ENCODE measurements at regions not wholly inside any gene's neighbourhood (a gene's known extent, or its start where the extent isn't known, plus 50 kb on each side); places are given as distances from the start of the nearest gene placed in this dataset.

GRCh38 chr9:119902611-119903010, 533.4 kb upstream of the BRINP1 start:
- TF ChIP-seq TCF7L2 (IDR thresholded peaks at IDR 0.05; ENCODE audit: borderline replicate concordance, low read depth, low read length) = no peak
- TF ChIP-seq ZNF843 (tag by site-specific recombination; IDR thresholded peaks at IDR 0.05) = no peak
- TF ChIP-seq ZBTB20 (tag by site-specific recombination; IDR thresholded peaks at IDR 0.05) = no peak
- no peak for TF ChIP-seq ZSCAN18 (tag by site-specific recombination; IDR thresholded peaks at IDR 0.05)
- TF ChIP-seq SETDB1 (IDR thresholded peaks at IDR 0.05; ENCODE audit: insufficient read length, low read length) = no peak
- TF ChIP-seq ZNF302 (tag by site-specific recombination; IDR thresholded peaks at IDR 0.05; ENCODE audit: low read depth) = no peak

All from HEK293 (cell line).